IPS-18a (cell line): ENCODE measurements at regions not wholly inside any gene's neighbourhood (a gene's known extent, or its start where the extent isn't known, plus 50 kb on each side); places are given as distances from the start of the nearest gene placed in this dataset.
"Not testable (repeated sequence)": the region's sequence is repeated elsewhere in the genome, so short reads cannot be mapped to it uniquely, and the experiment has no call there.

ENCODE experiments used
- H3K27ac ChIP-seq: one replicate; pipeline ENCODE4 v1.5.1; 2013; ENCODE audit warnings: low read length
- H3K27me3 ChIP-seq: one replicate; pipeline ENCODE4 v1.6.1; 2013; ENCODE audit warnings: mild to moderate bottlenecking, low read length; ENCODE audit not compliant: control insufficient read depth, insufficient read depth
- H3K36me3 ChIP-seq: one replicate; pipeline ENCODE4 v1.6.1; 2013; ENCODE audit warnings: low read depth, low read length; ENCODE audit not compliant: control insufficient read depth
- H3K4me1 ChIP-seq: one replicate; pipeline ENCODE4 v1.6.1; 2013; ENCODE audit warnings: low read depth, low read length; ENCODE audit not compliant: control insufficient read depth
- H3K4me3 ChIP-seq: one replicate; pipeline ENCODE4 v1.5.1; 2013; ENCODE audit warnings: low read length
- H3K9ac ChIP-seq: one replicate; pipeline ENCODE4 v1.6.1; 2013; ENCODE audit warnings: mild to moderate bottlenecking, low read length, moderate library complexity
- H3K9me3 ChIP-seq: one replicate; pipeline ENCODE4 v1.6.1; 2013; ENCODE audit warnings: low read depth, low read length; ENCODE audit not compliant: control insufficient read depth

GRCh38 chr11:134955970-134956369 lies 543.9 kb upstream of the B3GAT1 start:
- not testable (repeated sequence) for H3K4me1 ChIP-seq, H3K4me3 ChIP-seq, H3K27me3 ChIP-seq, H3K27ac ChIP-seq, H3K9me3 ChIP-seq, H3K36me3 ChIP-seq, H3K9ac ChIP-seq

- no peaks in the 10 kb centered on the region for H3K27me3 ChIP-seq
- peaks cover 11% of the 10 kb centered on the region for H3K4me1 ChIP-seq
- no peaks in the 10 kb centered on the region for H3K36me3 ChIP-seq
- H3K27ac ChIP-seq, result no peak overlapping the region
- H3K9ac ChIP-seq, result no peak overlapping the region
- H3K4me3 ChIP-seq, result no peak overlapping the region
- H3K9me3 ChIP-seq, result no peaks in the 10 kb centered on the region
Measured at GRCh38 chr11:134955281-134955680, 543.2 kb upstream of the B3GAT1 start.

- H3K9ac ChIP-seq, H3K27me3 ChIP-seq, H3K36me3 ChIP-seq, H3K27ac ChIP-seq, H3K4me3 ChIP-seq, H3K9me3 ChIP-seq: not testable (repeated sequence)
- peaks cover 11% of the 10 kb centered on the region for H3K4me1 ChIP-seq
Measured at GRCh38 chr11:134954456-134954855, 542.4 kb upstream of the B3GAT1 start.

GRCh38 chr11:134953417-134953970 lies 541.5 kb upstream of the B3GAT1 start:
- H3K36me3 ChIP-seq, H3K27ac ChIP-seq, H3K27me3 ChIP-seq, H3K4me3 ChIP-seq, H3K9ac ChIP-seq, H3K9me3 ChIP-seq: not testable (repeated sequence)
- peaks cover 11% of the 10 kb centered on the region for H3K4me1 ChIP-seq

GRCh38 chr11:134951305-134951700 lies 539.3 kb upstream of the B3GAT1 start:
- H3K27me3 ChIP-seq, result no peaks in the 10 kb centered on the region
- no peaks in the 10 kb centered on the region for H3K36me3 ChIP-seq
- H3K9me3 ChIP-seq, result no peaks in the 10 kb centered on the region
- no peak overlapping the region for H3K4me3 ChIP-seq
- H3K27ac ChIP-seq, result no peak overlapping the region
- H3K4me1 ChIP-seq, result peaks cover 11% of the 10 kb centered on the region
- H3K9ac ChIP-seq, result no peak overlapping the region

- Histone ChIP-seq H3K9me3 (no peaks in the 10 kb centered on the region), H3K27ac (no peak overlapping the region), H3K4me3 (no peak overlapping the region), H3K36me3 (no peaks in the 10 kb centered on the region), H3K4me1 (peaks cover 11% of the 10 kb centered on the region), H3K27me3 (no peaks in the 10 kb centered on the region), H3K9ac (no peak overlapping the region)
Measured at GRCh38 chr11:134950692-134951304, 538.8 kb upstream of the B3GAT1 start.

GRCh38 chr11:134949121-134950090 lies 537.4 kb upstream of the B3GAT1 start:
- no peaks in the 10 kb centered on the region for H3K27me3 ChIP-seq
- H3K9ac ChIP-seq, result no peak overlapping the region
- no peaks in the 10 kb centered on the region for H3K36me3 ChIP-seq
- no peak overlapping the region for H3K4me3 ChIP-seq
- no peak overlapping the region for H3K27ac ChIP-seq
- no peaks in the 10 kb centered on the region for H3K9me3 ChIP-seq
- peaks cover 11% of the 10 kb centered on the region for H3K4me1 ChIP-seq

- H3K9ac ChIP-seq, result no peak overlapping the region
- H3K27me3 ChIP-seq, result no peaks in the 10 kb centered on the region
- no peak overlapping the region for H3K27ac ChIP-seq
- H3K36me3 ChIP-seq, result no peaks in the 10 kb centered on the region
- H3K4me3 ChIP-seq, result no peak overlapping the region
- H3K9me3 ChIP-seq, result no peaks in the 10 kb centered on the region
- H3K4me1 ChIP-seq, result peaks cover 14% of the 10 kb centered on the region
Measured at GRCh38 chr11:134947556-134947955, 535.5 kb upstream of the B3GAT1 start.

GRCh38 chr11:134945993-134946392 lies 534.0 kb upstream of the B3GAT1 start:
- Histone ChIP-seq H3K36me3 (no peaks in the 10 kb centered on the region), H3K27me3 (no peaks in the 10 kb centered on the region), H3K4me1 (peaks cover 10% of the 10 kb centered on the region), H3K9ac (no peak overlapping the region), H3K9me3 (no peaks in the 10 kb centered on the region), H3K4me3 (no peak overlapping the region), H3K27ac (no peak overlapping the region)

- Histone ChIP-seq H3K4me1 (peaks cover 12% of the 10 kb centered on the region), H3K9ac (no peak overlapping the region), H3K4me3 (no peak overlapping the region), H3K27me3 (no peaks in the 10 kb centered on the region), H3K27ac (no peak overlapping the region), H3K36me3 (no peaks in the 10 kb centered on the region), H3K9me3 (no peaks in the 10 kb centered on the region)
Measured at GRCh38 chr11:134944986-134945385, 532.9 kb upstream of the B3GAT1 start.

GRCh38 chr11:134944131-134944530 lies 532.1 kb upstream of the B3GAT1 start:
- H3K4me1 ChIP-seq, result peaks cover 17% of the 10 kb centered on the region
- H3K4me3 ChIP-seq, result no peak overlapping the region
- no peaks in the 10 kb centered on the region for H3K27me3 ChIP-seq
- no peak overlapping the region for H3K27ac ChIP-seq
- no peak overlapping the region for H3K9ac ChIP-seq
- H3K36me3 ChIP-seq, result no peaks in the 10 kb centered on the region
- H3K9me3 ChIP-seq, result no peaks in the 10 kb centered on the region
